Epithelial cell of proximal tubule (primary cell): ENCODE measurements at regions not wholly inside any gene's neighbourhood (a gene's known extent, or its start where the extent isn't known, plus 50 kb on each side); places are given as distances from the start of the nearest gene placed in this dataset.

Source experiments
- DNase-seq: peaks from one replicate; pipeline ENCODE4 v3.0.0-alpha.2; 2011; ENCODE audit warnings: low read depth
- H3K4me3 ChIP-seq: 2 replicates; pipeline ENCODE4 v1.5.1; 2011; ENCODE audit warnings: low read depth, mild to moderate bottlenecking, low read length
- TF ChIP-seq, protein P1 (sequence below): conservative IDR thresholded peaks from 2 replicates; pipeline ENCODE4 v1.5.1; 2012; ENCODE audit warnings: low read depth, mild to moderate bottlenecking, low read length

DNA sequence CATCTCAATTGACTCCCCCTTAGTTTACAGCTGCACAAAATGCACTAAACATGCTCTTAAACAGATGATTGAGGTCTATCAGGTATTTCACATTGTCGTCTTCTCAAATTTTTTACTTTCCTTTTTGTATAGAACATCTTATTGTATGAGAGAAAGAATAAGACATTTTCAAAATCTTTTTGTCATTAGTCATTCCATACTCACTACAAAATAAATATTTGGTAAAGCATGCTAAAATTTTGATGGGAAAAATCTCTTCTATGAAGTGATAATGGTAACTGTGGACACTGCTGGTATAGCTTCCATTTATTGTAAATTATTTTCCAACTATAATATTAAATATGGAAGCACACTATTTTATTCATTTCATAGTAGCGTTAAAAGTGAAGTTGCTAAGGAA lies 185.6 kb upstream of the FSTL5 start:
- DNase-seq: no peak
- no peak overlapping the region for H3K4me3 ChIP-seq

DNA sequence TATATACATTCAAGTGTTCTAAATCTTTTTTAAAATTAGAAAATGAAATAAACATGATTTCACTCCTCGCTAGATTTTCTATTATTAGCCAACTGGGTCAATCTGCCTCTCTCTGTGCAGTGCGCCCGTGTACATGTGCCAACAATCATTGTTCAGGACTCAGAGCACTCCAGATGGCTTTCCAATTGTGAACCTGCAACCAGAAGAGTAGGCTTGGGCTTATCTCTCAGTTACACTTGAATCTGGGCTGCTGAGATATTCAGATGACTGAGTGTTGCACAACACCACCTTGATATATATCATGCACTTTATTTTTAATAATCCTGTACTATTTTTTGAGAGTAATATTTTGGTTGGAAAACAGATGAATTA lies 184.0 kb upstream of the FSTL5 start:
- no peak overlapping the region for H3K4me3 ChIP-seq
- DNase-seq: no peak
- TF ChIP-seq, protein P1, sequence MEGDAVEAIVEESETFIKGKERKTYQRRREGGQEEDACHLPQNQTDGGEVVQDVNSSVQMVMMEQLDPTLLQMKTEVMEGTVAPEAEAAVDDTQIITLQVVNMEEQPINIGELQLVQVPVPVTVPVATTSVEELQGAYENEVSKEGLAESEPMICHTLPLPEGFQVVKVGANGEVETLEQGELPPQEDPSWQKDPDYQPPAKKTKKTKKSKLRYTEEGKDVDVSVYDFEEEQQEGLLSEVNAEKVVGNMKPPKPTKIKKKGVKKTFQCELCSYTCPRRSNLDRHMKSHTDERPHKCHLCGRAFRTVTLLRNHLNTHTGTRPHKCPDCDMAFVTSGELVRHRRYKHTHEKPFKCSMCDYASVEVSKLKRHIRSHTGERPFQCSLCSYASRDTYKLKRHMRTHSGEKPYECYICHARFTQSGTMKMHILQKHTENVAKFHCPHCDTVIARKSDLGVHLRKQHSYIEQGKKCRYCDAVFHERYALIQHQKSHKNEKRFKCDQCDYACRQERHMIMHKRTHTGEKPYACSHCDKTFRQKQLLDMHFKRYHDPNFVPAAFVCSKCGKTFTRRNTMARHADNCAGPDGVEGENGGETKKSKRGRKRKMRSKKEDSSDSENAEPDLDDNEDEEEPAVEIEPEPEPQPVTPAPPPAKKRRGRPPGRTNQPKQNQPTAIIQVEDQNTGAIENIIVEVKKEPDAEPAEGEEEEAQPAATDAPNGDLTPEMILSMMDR: no peak

More for the DNA sequence above, 185.6 kb upstream of the FSTL5 start:
- TF ChIP-seq, protein P1: no peak

DNA sequence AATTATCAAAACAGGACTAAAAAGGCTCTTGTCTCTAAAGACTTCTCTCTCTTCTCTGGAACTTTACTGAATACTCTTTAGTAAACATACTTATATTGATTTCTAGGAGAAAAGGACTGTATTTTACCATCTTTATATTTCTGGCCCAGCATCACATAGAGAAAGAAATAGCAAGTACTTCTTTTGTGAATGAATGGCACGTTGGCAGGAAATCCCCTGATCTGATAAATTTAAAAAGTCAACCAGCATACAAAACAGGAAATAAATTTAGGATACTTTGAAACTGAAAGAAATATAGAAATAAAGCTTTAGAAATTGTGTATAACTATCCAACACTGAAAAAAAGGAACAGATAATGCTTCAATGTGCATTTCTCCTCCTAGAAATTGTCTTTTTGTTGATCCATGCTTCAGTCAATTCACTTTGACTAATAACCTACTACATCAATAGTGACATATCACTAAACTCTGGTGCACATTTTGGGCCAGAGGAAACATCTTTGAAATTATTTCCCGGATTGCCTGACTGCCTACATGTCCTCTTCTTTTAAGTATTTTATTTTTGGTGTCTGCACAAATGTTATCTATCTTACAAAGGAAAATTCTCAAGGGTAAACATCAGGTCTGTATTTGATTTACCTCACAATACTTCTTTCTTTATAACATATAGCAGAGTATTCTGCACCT lies 183.5 kb upstream of the FSTL5 start:
- no peak overlapping the region for H3K4me3 ChIP-seq
- no peak for DNase-seq
- TF ChIP-seq, protein P1: no peak

DNA sequence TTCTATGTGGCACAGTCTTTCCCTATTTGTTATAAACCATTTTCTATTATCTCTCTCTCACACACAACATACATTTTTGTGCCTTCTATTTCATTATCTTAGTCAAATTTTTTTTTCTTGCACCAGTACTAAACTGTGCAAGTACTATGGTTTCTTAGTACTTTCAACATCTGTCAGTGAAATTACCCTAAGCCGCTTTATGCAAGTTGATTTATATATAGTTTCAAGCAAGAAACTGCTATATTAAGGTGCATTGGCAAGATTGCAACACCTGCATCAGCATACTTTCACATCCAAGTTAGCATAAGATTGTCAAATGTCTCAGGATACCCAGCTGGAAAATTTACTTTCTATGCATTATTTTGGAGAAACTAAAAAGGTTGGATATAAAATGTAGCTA lies 180.2 kb upstream of the FSTL5 start:
- no peak overlapping the region for H3K4me3 ChIP-seq
- TF ChIP-seq, protein P1: no peak

DNA sequence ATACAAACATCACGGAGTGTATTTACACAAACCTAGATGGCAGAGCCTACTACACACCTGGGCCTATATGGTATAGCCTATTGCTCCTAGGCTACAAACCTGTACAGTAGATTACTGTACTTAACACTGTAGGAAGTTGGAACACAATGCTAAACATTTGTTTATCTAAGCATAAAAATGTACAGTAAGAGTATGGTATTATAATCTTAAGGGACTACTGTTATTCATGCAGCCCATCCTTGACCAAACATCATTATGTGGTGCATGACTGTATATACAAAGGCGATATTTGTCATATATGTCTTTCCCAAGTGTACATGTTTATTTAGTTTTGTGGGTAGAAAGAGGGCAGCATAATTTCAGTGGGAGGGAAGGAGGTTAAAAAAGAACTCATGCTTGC lies 177.7 kb upstream of the FSTL5 start:
- TF ChIP-seq, protein P1: no peak
- DNase-seq: no peak
- H3K4me3 ChIP-seq: no peak overlapping the region

More for the DNA sequence above, 180.2 kb upstream of the FSTL5 start:
- DNase-seq: no peak

DNA sequence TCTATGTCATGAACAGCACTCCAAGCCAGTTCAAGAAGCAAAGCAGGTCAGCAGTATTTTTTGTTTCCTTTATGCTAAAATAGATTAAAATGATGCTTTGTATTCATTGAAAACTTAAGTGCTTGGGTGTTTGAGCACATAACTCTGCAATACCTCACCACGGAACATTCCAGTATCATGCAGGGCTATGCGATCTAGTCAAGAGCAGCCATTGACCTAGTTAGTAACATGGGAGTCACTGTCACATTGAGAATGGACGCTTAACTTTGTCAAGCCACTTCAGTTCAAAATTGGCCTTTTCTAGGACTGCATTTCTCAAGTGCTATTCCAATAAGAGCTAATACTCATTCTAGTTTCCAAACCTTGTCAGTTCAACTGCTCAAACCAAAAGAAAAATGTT lies 160.1 kb upstream of the FSTL5 start:
- no peak for DNase-seq
- no peak overlapping the region for H3K4me3 ChIP-seq
- TF ChIP-seq, protein P1: no peak

DNA sequence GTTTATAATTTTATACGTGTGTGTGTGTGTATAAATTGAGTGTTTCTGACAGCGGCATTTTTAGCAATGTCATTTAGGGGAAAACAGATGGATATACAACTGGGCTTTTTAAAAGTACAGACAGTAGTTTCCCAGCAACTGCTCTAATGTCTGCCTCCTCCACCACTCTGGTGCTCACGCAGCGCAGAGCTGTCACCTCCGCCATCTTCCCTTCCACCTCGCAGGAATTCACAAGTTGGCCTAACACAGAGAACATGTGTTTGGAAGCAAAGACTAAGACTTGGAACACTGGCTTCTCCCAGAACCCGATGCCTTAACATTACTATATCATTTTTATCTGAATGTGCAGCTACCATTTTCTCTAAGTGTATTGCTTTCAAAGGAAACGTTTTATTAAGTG lies 158.3 kb upstream of the FSTL5 start:
- TF ChIP-seq, protein P1: no peak
- H3K4me3 ChIP-seq: no peak overlapping the region
- no peak for DNase-seq
